ENCODE measurements at regions not wholly inside any gene's neighbourhood (a gene's known extent, or its start where the extent isn't known, plus 50 kb on each side); places are given as distances from the start of the nearest gene placed in this dataset.

- Histone ChIP-seq H2AFZ (ENCODE audit: low read depth, low read length) (no peak overlapping the region), H3K9ac (ENCODE audit: low read length) (no peak overlapping the region), H3K36me3 (ENCODE audit: insufficient read depth, low read length) (no peaks in the 10 kb centered on the region), H3K4me3 (ENCODE audit: insufficient read depth, low read depth, low read length) (no peak overlapping the region), H3K9me3 (ENCODE audit: insufficient read depth, low read depth, low read length) (no peaks in the 10 kb centered on the region), H3K27me3 (ENCODE audit: insufficient read depth, low read length) (no peaks in the 10 kb centered on the region), H4K20me1 (ENCODE audit: insufficient read depth, low read length) (no peaks in the 10 kb centered on the region), H3K4me1 (ENCODE audit: insufficient read depth, low read length) (no peaks in the 10 kb centered on the region), H3K27ac (ENCODE audit: low read depth, low read length) (no peak overlapping the region), H3K79me2 (ENCODE audit: insufficient read depth, low read length) (no peaks in the 10 kb centered on the region), H3K4me2 (ENCODE audit: low read length) (no peak overlapping the region)
- no peak overlapping the region for H3K4me3 Mint-ChIP-seq (ENCODE audit: unreplicated experiment)
- DNase-seq (ENCODE audit: low read depth) (no peak), FAIRE-seq (no peak)
- H3K27ac Mint-ChIP-seq (ENCODE audit: unreplicated experiment): no peak overlapping the region
- H3K27me3 Mint-ChIP-seq (ENCODE audit: low read depth, unreplicated experiment): no peaks in the 10 kb centered on the region
- H3K4me1 Mint-ChIP-seq (ENCODE audit: low read depth, unreplicated experiment): no peaks in the 10 kb centered on the region
- TF ChIP-seq EZH2 (IDR thresholded peaks at IDR 0.05; ENCODE audit: insufficient read depth, low read length): no peak
- TF ChIP-seq, protein P1, sequence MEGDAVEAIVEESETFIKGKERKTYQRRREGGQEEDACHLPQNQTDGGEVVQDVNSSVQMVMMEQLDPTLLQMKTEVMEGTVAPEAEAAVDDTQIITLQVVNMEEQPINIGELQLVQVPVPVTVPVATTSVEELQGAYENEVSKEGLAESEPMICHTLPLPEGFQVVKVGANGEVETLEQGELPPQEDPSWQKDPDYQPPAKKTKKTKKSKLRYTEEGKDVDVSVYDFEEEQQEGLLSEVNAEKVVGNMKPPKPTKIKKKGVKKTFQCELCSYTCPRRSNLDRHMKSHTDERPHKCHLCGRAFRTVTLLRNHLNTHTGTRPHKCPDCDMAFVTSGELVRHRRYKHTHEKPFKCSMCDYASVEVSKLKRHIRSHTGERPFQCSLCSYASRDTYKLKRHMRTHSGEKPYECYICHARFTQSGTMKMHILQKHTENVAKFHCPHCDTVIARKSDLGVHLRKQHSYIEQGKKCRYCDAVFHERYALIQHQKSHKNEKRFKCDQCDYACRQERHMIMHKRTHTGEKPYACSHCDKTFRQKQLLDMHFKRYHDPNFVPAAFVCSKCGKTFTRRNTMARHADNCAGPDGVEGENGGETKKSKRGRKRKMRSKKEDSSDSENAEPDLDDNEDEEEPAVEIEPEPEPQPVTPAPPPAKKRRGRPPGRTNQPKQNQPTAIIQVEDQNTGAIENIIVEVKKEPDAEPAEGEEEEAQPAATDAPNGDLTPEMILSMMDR (IDR thresholded peaks at IDR 0.05; ENCODE audit: insufficient read depth, low read depth, low read length): no peak
- no peaks in the 10 kb centered on the region for H3K9me3 Mint-ChIP-seq (ENCODE audit: unreplicated experiment)
- H3K36me3 Mint-ChIP-seq (ENCODE audit: low read depth, unreplicated experiment): no peaks in the 10 kb centered on the region
Observed at GRCh38 chr13:108127406-108127805, 87.9 kb downstream of the LIG4 start.

GRCh38 chr13:108126056-108126455 lies 89.3 kb downstream of the LIG4 start:
- Histone ChIP-seq H4K20me1 (ENCODE audit: insufficient read depth, low read length) (no peaks in the 10 kb centered on the region), H3K9me3 (ENCODE audit: insufficient read depth, low read depth, low read length) (no peaks in the 10 kb centered on the region), H3K36me3 (ENCODE audit: insufficient read depth, low read length) (no peaks in the 10 kb centered on the region), H2AFZ (ENCODE audit: low read depth, low read length) (no peak overlapping the region), H3K9ac (ENCODE audit: low read length) (no peak overlapping the region), H3K27ac (ENCODE audit: low read depth, low read length) (no peak overlapping the region), H3K4me2 (ENCODE audit: low read length) (no peak overlapping the region), H3K79me2 (ENCODE audit: insufficient read depth, low read length) (no peaks in the 10 kb centered on the region), H3K4me3 (ENCODE audit: insufficient read depth, low read depth, low read length) (no peak overlapping the region), H3K4me1 (ENCODE audit: insufficient read depth, low read length) (no peaks in the 10 kb centered on the region), H3K27me3 (ENCODE audit: insufficient read depth, low read length) (no peaks in the 10 kb centered on the region)
- no peak for FAIRE-seq
- Mint-ChIP-seq H3K4me3 (ENCODE audit: unreplicated experiment) (no peak overlapping the region), H3K4me1 (ENCODE audit: low read depth, unreplicated experiment) (no peaks in the 10 kb centered on the region), H3K36me3 (ENCODE audit: low read depth, unreplicated experiment) (no peaks in the 10 kb centered on the region), H3K27me3 (ENCODE audit: low read depth, unreplicated experiment) (no peaks in the 10 kb centered on the region), H3K9me3 (ENCODE audit: unreplicated experiment) (no peaks in the 10 kb centered on the region), H3K27ac (ENCODE audit: unreplicated experiment) (no peak overlapping the region)
- no peak for DNase-seq (ENCODE audit: low read depth)
- no peak for TF ChIP-seq EZH2 (IDR thresholded peaks at IDR 0.05; ENCODE audit: insufficient read depth, low read length)
- TF ChIP-seq, protein P1 (IDR thresholded peaks at IDR 0.05; ENCODE audit: insufficient read depth, low read depth, low read length): no peak

DNA sequence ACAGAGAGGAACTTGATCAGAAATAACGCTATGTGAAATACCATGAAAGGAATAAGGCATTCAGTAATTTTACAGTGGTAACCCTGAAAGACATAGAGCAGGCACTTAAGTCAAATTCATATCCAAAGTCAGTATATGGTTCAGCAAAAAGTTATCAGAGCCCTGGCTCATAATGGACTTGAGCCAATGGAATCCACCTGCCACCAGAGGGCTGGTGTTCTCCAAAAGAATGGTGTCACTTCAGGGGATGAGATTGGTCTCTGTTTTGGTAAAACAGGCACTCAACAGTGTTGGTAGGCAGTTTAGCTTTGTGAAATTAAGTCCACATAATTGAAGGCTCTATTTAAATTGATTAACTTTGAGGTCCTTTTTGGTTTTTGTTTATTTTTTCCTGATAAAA lies 93.9 kb downstream of the LIG4 start:
- Mint-ChIP-seq H3K9me3 (ENCODE audit: unreplicated experiment) (no peaks in the 10 kb centered on the region), H3K4me1 (ENCODE audit: low read depth, unreplicated experiment) (no peaks in the 10 kb centered on the region), H3K36me3 (ENCODE audit: low read depth, unreplicated experiment) (no peaks in the 10 kb centered on the region), H3K4me3 (ENCODE audit: unreplicated experiment) (no peak overlapping the region), H3K27ac (ENCODE audit: unreplicated experiment) (no peak overlapping the region), H3K27me3 (ENCODE audit: low read depth, unreplicated experiment) (no peaks in the 10 kb centered on the region)
- Histone ChIP-seq H3K9me3 (ENCODE audit: insufficient read depth, low read depth, low read length) (no peaks in the 10 kb centered on the region), H4K20me1 (ENCODE audit: insufficient read depth, low read length) (no peaks in the 10 kb centered on the region), H3K79me2 (ENCODE audit: insufficient read depth, low read length) (no peaks in the 10 kb centered on the region), H3K9ac (ENCODE audit: low read length) (no peak overlapping the region), H3K4me3 (ENCODE audit: insufficient read depth, low read depth, low read length) (no peak overlapping the region), H3K4me1 (ENCODE audit: insufficient read depth, low read length) (no peaks in the 10 kb centered on the region), H2AFZ (ENCODE audit: low read depth, low read length) (no peak overlapping the region), H3K36me3 (ENCODE audit: insufficient read depth, low read length) (no peaks in the 10 kb centered on the region), H3K27me3 (ENCODE audit: insufficient read depth, low read length) (no peaks in the 10 kb centered on the region), H3K4me2 (ENCODE audit: low read length) (no peak overlapping the region), H3K27ac (ENCODE audit: low read depth, low read length) (no peak overlapping the region)
- no peak for FAIRE-seq
- TF ChIP-seq, protein P1 (IDR thresholded peaks at IDR 0.05; ENCODE audit: insufficient read depth, low read depth, low read length): no peak
- TF ChIP-seq EZH2 (IDR thresholded peaks at IDR 0.05; ENCODE audit: insufficient read depth, low read length): no peak
- no peak for DNase-seq (ENCODE audit: low read depth)

Measured in astrocyte (in vitro differentiated cells and primary cell).